Erythroblast (primary cell): ENCODE measurements at regions not wholly inside any gene's neighbourhood (a gene's known extent, or its start where the extent isn't known, plus 50 kb on each side); places are given as distances from the start of the nearest gene placed in this dataset.

Experiments
- GATA1 ChIP-seq: IDR thresholded peaks from 2 replicates; pipeline ENCODE4 v1.6.1; 2011; ENCODE audit warnings: low read depth, mild to moderate bottlenecking, control low read depth, low read length, moderate library complexity
- POLR2A ChIP-seq: IDR thresholded peaks from 2 replicates; pipeline ENCODE4 v1.6.1; 2011; ENCODE audit warnings: mild to moderate bottlenecking, low read length

- no peak for TF ChIP-seq POLR2A
- no peak for TF ChIP-seq GATA1
These were observed 375.7 kb upstream of the LRRC3B start for GRCh38 chr3:26246901-26247300.
